GM12878 (cell line): ENCODE measurements at regions not wholly inside any gene's neighbourhood (a gene's known extent, or its start where the extent isn't known, plus 50 kb on each side); places are given as distances from the start of the nearest gene placed in this dataset.

Experiments used
- ATAC-seq: fragments of 200-7000 bp; cut with Tn5 transposase; 3 replicates; pipeline ENCODE4 v1.9.1; 2020; ENCODE audit warnings: mild to moderate bottlenecking, moderate library complexity
- BruUV-seq: library from RNA; stranded (reverse); fragments of 400-500 nt; replicated peaks from 2 replicates; lab custom pipeline; 2021; lab: Mats Ljungman, UMichigan
- CTCF ChIA-PET: fragments of 300-600 bp; sonication (Branson Sonifier 250); formaldehyde crosslinking; extraction: SDS; loops from one replicate; lab custom pipeline; 2021; ENCODE audit warnings: inconsistent platforms; lab: Yijun Ruan, JAX
- POLR2A ChIA-PET: fragments of 350-600 bp; formaldehyde crosslinking; extraction: SDS; loops from one replicate; lab custom pipeline; 2021; ENCODE audit warnings: inconsistent platforms; lab: Charles Lee
- RAD21 ChIA-PET: fragments of 300-600 bp; sonication (Branson Sonifier 250); formaldehyde crosslinking; loops from one replicate; lab custom pipeline; 2023; ENCODE audit warnings: antibody characterized with exemption; ENCODE audit not compliant: unreplicated experiment; lab: Charles Lee
- SMC1A ChIA-PET: fragments of 300-600 bp; sonication (Branson Sonifier 250); formaldehyde crosslinking; loops from one replicate; lab custom pipeline; 2023; ENCODE audit not compliant: unreplicated experiment, uncharacterized antibody; lab: Charles Lee
- DNase-seq: peaks from one replicate; pipeline ENCODE4 v3.0.0-alpha.2; 2011; ENCODE audit warnings: low read depth, low spot score
- FAIRE-seq: peaks from 3 replicates; lab custom pipeline; 2011; peaks lifted over from hg19 to GRCh38; lab: Jason Lieb, UNC
- H2AFZ ChIP-seq: 2 replicates; pipeline ENCODE4 v1.6.0; 2011; ENCODE audit warnings: low read depth, low read length, control low read depth; ENCODE audit not compliant: control insufficient read depth
- H3K27ac ChIP-seq: 2 replicates; pipeline ENCODE4 v1.5.1; 2011; ENCODE audit warnings: control low read depth; ENCODE audit not compliant: control insufficient read depth, insufficient read depth
- H3K27me3 ChIP-seq, 2 experiments: replicated peaks in 1 of 2; 2 replicates each; pipeline versions ENCODE4 v1.6.0 to v1.6.1; 2011; ENCODE audit warnings: low read length in 1 of 2; ENCODE audit not compliant: control insufficient read depth in 2 of 2, insufficient read depth in 2 of 2
- H3K36me3 ChIP-seq, 2 experiments: 2 replicates each; pipeline ENCODE4 v1.5.1; 2011; ENCODE audit warnings: low read length in 1 of 2; ENCODE audit not compliant: control insufficient read depth in 2 of 2, insufficient read depth in 2 of 2
- H3K4me1 ChIP-seq: 2 replicates; pipeline ENCODE4 v1.6.1; 2011; ENCODE audit warnings: mild to moderate bottlenecking, low read length, moderate library complexity, mixed read lengths; ENCODE audit not compliant: control insufficient read depth, insufficient read depth
- H3K4me2 ChIP-seq: 2 replicates; pipeline ENCODE4 v1.6.0; 2011; ENCODE audit warnings: control low read depth; ENCODE audit not compliant: control insufficient read depth, insufficient read depth
- H3K4me3 ChIP-seq: fragments of 200-600 bp; sonication (generic); 2 replicates; pipeline ENCODE4 v1.5.1; 2016
- H3K79me2 ChIP-seq: 2 replicates; pipeline ENCODE4 v1.6.0; 2011; ENCODE audit warnings: low read length; ENCODE audit not compliant: control insufficient read depth, insufficient read depth
- H3K9ac ChIP-seq: 2 replicates; pipeline ENCODE4 v1.8.0; 2011; ENCODE audit warnings: low read length, control low read depth, mixed read lengths; ENCODE audit not compliant: control insufficient read depth, insufficient read depth
- H3K9me3 ChIP-seq: replicated peaks from 3 replicates; pipeline ENCODE4 v1.5.1; 2011; ENCODE audit warnings: mild to moderate bottlenecking, low read length; ENCODE audit not compliant: control insufficient read depth, insufficient read depth
- H4K20me1 ChIP-seq: 2 replicates; pipeline ENCODE4 v1.6.0; 2011; ENCODE audit not compliant: control insufficient read depth, insufficient read depth
- ATF2 ChIP-seq: IDR thresholded peaks from 2 replicates; pipeline ENCODE4 v1.6.1; 2012; ENCODE audit warnings: low read length, inconsistent platforms
- BMI1 ChIP-seq: fragments of 450-650 bp; IDR thresholded peaks from 2 replicates; pipeline ENCODE4 v1.6.1; 2016; ENCODE audit warnings: mild to moderate bottlenecking, moderate library complexity, borderline replicate concordance
- CUX1 ChIP-seq: IDR thresholded peaks from 2 replicates; pipeline ENCODE4 v1.6.1; 2012; ENCODE audit warnings: improper control_type of control experiment, low read depth, low read length; ENCODE audit not compliant: insufficient replicate concordance
- EGR1 ChIP-seq, 2 experiments: IDR thresholded peaks; 1 replicate in 1 of 2; 2 replicates in 1 of 2; pipeline ENCODE4 v1.6.1; 2011 to 2012; ENCODE audit warnings: low read depth in 2 of 2, low read length in 2 of 2, borderline replicate concordance in 1 of 2, mild to moderate bottlenecking in 1 of 2, moderate library complexity in 1 of 2
- NFXL1 ChIP-seq: fragments of 450-650 bp; IDR thresholded peaks from 2 replicates; pipeline ENCODE4 v1.6.1; 2017; ENCODE audit warnings: antibody characterized with exemption, mild to moderate bottlenecking, borderline replicate concordance
- PAX8 ChIP-seq: fragments of 450-650 bp; IDR thresholded peaks from 2 replicates; pipeline ENCODE4 v1.6.1; 2017; ENCODE audit warnings: mild to moderate bottlenecking, moderate library complexity
- PRDM15 ChIP-seq: fragments of 450-650 bp; formaldehyde crosslinking; IDR thresholded peaks from 2 replicates; pipeline ENCODE4 v1.4.0; 2020; ENCODE audit warnings: mild to moderate bottlenecking, moderate library complexity
- STAT3 ChIP-seq: IDR thresholded peaks from 2 replicates; pipeline ENCODE4 v1.6.1; 2011; ENCODE audit warnings: low read depth, low read length, improper control_type of control experiment
- SUPT20H ChIP-seq: IDR thresholded peaks from 2 replicates; pipeline ENCODE4 v1.6.1; 2011; ENCODE audit warnings: low read depth, mild to moderate bottlenecking, low read length, moderate library complexity, borderline replicate concordance; ENCODE audit not compliant: control insufficient read depth
- ZNF687 ChIP-seq: fragments of 450-650 bp; IDR thresholded peaks from 2 replicates; pipeline ENCODE4 v1.6.1; 2017; ENCODE audit warnings: mild to moderate bottlenecking, moderate library complexity
- WGBS: methylation state at CpG from one replicate; pipeline ENCODE4 v1.1.6; 2016; ENCODE audit warnings: low lambda C conversion rate; ENCODE audit not compliant: insufficient replicate concordance, insufficient coverage; ENCODE audit errors: missing lambda C conversion rate; 5-methylcytosine and 5-hydroxymethylcytosine counted together
- in situ Hi-C: fragments of 300-500 bp; cut with MboI; formaldehyde crosslinking; loops from 9 replicates; pipeline ENCODE4 v1.14.3; 2018; ENCODE audit warnings: mixed read lengths
- intact Hi-C: fragments of 100-400 bp; cut with micrococcal nuclease; formaldehyde crosslinking; loops from one replicate; pipeline ENCODE4 v1.14.2; 2022; ENCODE audit not compliant: unreplicated experiment

GRCh38 chr11:94241896-94242295 lies 62.5 kb upstream of the IZUMO1R start:
- no peaks in the 10 kb centered on the region for H3K27me3 ChIP-seq
- no peaks in the 10 kb centered on the region for H3K9me3 ChIP-seq
- no peak overlapping the region for H3K4me2 ChIP-seq
- H3K4me3 ChIP-seq: no peak overlapping the region
- CTCF ChIA-PET: no interaction called here
- SMC1A ChIA-PET: no interaction called here
- no peaks in the 10 kb centered on the region for H4K20me1 ChIP-seq
- in situ Hi-C loops (no loop called here), intact Hi-C loops (no loop called here)
- H3K9ac ChIP-seq: no peak overlapping the region
- no peaks in the 10 kb centered on the region for H3K36me3 ChIP-seq
- ATAC-seq (no peak), DNase-seq (no peak), FAIRE-seq (no peak)
- 0% methylated on average over 2 of the region's 2 CpGs for WGBS
- no TSS peak for BruUV-seq
- POLR2A ChIA-PET: no interaction called here
- no peaks in the 10 kb centered on the region for H3K4me1 ChIP-seq
- H3K79me2 ChIP-seq: no peaks in the 10 kb centered on the region
- RAD21 ChIA-PET: no interaction called here
- H3K27ac ChIP-seq: no peak overlapping the region
- no peak overlapping the region for H2AFZ ChIP-seq
- TF ChIP-seq ATF2 (no peak), CUX1 (no peak), NFXL1 (no peak), PRDM15 (CRISPR knock-in tag) (no peak), STAT3 (no peak), SUPT20H (no peak), EGR1 (IDR thresholded peaks at IDR 0.05; ENCODE audit: borderline replicate concordance in 1 of 2, low read depth in 2 of 2, low read length in 2 of 2) (no peak), ZNF687 (no peak), BMI1 (no peak), PAX8 (no peak)
